HG02885 (cell line): ENCODE measurements at regions not wholly inside any gene's neighbourhood (a gene's known extent, or its start where the extent isn't known, plus 50 kb on each side); places are given as distances from the start of the nearest gene placed in this dataset.
"Not testable (repeated sequence)": the region's sequence is repeated elsewhere in the genome, so short reads cannot be mapped to it uniquely, and the experiment has no call there.

Experiments used
- ATAC-seq: cut with Tn5 transposase; IDR thresholded peaks from one replicate; pipeline ENCODE4 v1.9.1; 2021; ENCODE audit warnings: mild to moderate bottlenecking; ENCODE audit not compliant: unreplicated experiment, poor library complexity

DNA sequence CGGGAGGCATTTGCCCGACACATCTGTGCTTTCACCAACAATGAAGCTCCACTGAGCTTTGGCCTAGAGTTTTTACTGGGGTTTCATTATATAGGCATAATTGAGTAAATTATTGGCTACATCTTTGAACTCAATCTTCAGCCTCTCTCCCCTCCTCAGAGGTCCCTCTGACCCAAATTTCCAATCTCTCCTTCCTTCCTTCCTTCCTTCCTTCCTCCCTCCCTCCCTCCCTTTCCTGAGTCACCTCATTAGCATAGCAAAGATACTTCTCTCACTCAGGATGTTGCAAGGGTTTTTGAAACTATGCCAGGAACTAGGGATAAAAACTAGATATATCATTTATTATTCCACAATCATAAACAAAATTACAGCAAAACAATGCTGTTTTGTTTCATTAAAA, 202.8 kb upstream of the PRNP start:
- ATAC-seq = no peak

DNA sequence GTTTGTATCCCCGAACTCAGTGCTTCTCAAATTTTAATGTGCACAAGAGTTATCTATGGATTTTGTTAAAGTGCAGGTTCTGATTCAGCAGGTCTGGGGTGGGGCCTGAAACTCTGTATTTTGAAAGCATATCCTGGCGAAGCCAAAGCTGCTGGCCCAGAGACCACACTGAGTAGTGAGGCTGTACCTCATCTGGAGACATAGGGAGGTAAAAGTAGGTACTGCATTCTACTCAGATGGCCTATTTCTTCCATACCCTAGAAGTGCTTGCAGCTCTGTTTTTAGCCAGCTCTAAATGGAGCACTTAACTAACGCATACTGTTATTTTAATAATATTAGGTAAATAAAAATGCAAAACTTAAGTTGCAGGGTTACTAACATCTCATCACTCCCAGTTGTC, 206.2 kb upstream of the PRNP start:
- no peak for ATAC-seq

- ATAC-seq = no peak
These were observed 209.3 kb upstream of the PRNP start for GRCh38 chr20:4476903-4477500.

- no peak for ATAC-seq
These were observed 213.3 kb upstream of the PRNP start for GRCh38 chr20:4472906-4473305.

DNA sequence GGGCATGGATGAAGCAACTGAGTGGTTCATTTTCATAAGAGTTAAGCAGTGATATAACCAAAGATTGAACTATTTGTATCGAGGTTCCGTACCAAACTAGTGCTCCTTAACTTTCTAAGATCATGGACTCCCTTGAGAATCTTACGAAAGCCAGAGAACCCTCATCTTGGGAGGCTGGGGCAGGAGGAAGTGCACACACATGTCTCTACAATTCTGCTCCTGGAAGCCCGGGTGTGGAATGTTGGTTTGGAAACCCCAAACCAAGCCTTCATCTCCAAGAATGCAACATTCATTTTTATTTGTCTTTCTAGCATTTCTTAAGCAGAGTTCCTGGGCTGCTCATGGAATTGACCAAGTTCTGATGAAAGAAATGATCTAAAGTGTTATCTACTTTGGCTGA, 215.0 kb upstream of the PRNP start:
- no peak for ATAC-seq

DNA sequence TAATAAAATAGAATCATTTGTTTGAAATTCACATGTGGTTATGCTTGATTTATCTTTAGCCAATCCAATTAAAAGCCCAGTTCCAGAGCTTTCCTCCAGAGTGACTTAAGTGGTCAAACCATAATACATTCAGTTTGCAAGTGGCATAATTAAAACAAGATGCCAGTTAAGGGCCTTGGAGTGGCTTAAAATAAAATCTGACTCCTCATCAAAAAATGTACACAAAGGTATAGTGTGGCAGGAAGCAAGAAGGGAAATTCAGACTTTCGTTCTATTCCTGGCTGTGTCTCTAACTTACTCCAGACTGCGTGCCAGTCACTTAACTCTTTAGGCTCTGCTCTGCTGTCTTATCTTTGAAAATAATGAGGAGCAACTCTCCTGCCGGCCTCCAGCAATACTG, 215.9 kb upstream of the PRNP start:
- no peak for ATAC-seq

GRCh38 chr20:4469910-4470309, 216.3 kb upstream of the PRNP start:
- no peak for ATAC-seq

DNA sequence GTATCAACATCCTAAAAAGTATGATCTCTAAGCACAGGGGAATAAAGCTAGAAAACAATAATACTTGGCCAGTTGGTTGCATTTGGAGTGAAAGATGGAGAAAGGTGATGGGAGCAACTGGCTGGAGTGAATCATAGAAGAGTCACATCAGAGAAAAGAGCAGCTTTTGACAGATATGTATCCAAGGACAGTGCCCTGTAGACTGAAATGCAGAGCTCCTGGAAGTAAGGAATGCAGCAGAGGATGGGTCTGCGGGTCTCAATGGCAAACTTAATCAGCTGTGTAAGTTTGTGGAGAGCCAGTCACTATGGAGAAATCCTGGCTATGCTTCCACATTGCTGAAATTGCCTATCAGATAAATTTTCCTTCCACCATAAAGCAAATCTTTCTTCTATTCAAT, 218.1 kb upstream of the PRNP start:
- ATAC-seq = no peak

DNA sequence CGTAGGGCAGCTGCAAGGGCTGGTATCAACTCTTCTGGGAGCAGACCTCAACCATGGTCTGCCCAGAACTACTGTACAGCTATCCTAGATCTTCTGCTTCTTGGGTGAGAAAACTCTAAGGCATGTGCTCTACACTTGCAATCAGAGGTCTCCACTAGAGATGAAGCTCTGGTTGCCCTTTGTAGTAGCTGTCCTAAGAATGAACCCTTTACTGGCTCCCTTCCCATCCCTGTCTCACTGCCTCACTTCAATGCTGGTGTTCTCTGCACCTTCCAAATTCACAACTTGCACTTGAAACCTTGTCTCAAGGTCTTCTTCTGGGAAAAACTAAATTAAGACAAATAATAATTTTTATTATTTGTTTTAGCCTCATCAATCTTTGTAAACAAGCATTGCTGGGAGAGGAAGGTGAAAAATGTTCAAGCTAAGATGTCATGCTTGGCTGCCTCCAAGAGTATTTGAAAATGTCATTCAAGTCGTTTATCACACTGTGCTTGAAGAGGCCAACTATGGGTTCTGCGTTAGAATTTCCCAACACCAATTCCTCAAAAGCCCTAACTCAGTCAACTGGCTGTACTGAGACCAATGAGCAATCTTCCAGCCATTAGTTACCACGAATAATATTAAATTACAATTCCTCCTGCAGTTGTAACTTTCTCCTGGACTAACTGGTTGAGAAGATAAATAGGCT, 216.9 kb upstream of the ADRA1D start:
- no peak for ATAC-seq

GRCh38 chr20:4465212-4465611, 216.1 kb upstream of the ADRA1D start:
- no peak for ATAC-seq

DNA sequence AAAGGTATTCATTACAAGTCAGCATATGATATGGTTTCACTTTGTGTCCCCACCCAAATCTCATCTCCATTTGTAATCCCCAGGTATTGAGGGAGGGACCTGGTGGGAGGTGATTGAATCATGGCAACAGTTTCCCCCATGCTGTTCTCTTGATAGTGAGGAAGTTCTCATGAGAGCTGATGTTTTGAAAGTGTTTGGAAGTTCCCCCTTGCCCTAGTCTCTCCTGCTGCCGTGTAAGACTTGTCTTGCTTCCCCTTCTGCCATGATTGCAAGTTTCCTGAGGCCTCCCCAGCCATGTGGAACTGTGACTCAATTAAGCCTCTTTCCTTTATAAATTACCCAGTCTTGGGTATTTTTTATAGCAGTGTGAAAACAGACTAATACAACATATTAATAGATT, 213.7 kb upstream of the ADRA1D start:
- not testable (repeated sequence) for ATAC-seq

- ATAC-seq = no peak
These were observed 210.0 kb upstream of the ADRA1D start for GRCh38 chr20:4459081-4459480.

DNA sequence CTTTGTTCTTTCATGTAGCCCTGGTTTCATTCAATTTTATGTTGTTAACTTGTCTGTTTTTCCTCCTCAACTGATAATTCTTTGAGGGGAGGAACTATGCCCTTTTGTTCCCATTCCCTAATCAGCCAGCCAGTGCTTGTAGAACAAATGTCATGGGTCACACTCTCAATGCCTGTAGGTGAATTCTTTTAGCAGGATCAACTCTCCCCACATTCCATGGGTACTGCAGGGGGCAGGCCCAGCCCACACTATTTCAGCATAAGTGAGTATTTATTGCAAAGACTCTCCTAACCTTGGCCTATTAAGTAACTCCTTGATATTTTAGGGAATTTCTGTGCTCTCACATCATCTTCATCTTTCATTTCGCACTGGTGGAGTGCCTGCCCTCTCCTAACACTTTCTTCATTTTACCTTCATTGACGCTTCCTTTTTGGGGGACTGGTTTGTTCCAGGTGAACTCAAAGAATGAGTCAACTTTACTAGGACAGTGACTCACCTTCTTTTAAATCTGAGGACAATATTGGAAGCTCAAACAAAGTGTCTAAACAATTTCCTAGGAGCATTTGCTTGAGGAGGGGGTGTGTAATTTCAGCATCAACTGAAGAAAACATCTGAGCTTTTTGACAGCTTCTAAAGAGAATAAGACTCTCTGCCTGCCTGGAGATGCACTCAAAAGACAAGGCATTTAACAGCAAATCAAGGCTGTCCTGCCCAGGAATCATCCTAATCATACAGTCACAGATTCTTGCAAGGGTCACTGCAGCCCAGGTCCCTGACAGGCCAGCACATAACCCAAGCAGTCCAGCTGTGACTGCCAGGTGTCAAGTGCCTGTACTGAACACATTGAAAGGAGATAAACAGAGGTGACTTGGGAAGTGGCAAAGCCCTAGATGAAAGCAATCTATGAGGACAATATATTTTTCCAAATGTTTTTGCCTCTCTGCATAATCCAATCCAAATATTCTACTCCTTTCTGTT, 208.8 kb upstream of the ADRA1D start:
- ATAC-seq = no peak

DNA sequence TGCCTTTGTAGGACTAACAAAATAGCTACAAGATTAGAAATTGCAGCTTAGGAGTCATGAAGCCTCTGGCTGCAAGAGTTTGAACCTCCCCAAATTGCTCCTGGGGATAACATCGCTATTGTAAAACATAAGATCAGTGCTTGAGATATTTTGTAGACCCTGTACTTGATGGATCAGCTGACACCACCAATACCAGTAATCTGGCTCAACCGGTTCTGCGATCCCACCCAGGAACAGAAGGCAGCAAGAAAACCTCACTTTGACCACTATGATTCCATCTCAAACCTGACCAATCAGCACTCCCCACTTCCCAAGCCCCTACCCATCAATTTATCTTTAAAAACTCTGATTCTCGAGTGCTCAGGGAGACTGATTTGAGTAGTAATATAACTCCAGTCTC, 206.9 kb upstream of the ADRA1D start:
- no peak for ATAC-seq

- ATAC-seq = no peak
These were observed 206.2 kb upstream of the ADRA1D start for GRCh38 chr20:4455301-4455701.

DNA sequence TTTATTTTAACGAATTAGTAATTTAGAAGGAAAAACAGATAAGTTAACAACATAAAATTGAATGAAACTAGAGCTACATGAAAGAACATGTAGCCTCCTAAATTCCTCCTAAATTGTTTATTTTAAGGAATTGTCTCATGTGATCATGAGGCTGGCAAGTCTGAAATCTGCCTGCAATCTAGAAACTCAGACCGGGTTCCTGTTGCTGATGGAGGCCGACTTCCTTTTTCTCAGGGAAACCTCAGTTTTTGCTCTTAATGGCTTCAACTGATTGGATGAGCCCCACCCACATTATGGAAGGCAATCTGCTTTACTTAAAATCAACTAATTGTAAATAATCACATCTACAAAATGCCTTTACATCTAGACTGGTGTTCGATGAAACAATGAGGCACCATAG, 205.0 kb upstream of the ADRA1D start:
- no peak for ATAC-seq

GRCh38 chr20:4453359-4453758, 204.3 kb upstream of the ADRA1D start:
- ATAC-seq = no peak

- no peak for ATAC-seq
These were observed 202.5 kb upstream of the ADRA1D start for GRCh38 chr20:4451487-4452081.

DNA sequence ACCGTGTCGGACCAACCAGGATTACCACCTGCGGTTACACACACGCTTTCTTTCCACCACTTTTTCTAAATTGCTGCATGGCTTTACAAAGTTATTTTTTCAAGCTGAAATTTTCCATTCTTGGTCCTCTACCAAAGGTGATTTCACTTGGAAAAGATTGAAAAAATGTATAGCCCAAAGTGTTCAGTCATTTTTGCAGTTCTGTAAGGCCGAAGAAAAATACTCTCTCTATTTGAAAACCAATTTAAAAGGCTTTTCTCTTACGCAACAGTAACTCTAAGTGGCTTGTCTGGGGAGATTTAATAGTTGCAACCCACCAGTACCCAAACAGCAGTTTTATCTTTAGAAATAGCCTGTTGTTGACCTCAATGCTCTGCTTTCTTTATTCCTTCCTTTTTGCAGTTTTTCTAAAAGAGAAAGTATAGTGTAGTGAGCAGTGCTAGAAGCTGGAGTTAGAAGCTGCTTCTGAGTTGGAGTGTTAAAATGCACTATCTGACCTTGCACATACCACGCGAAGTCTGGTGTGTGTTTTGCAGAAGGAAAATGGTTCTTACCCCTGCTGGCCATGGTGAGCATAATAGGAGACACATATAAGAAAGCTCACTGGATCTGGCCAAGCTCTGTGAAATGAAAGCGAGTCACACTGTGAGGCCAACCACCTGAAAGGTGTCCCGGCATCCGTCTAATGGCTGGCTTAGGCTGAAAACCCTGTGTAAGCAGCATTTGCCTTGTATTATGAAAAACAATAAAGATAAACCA, 201.0 kb upstream of the ADRA1D start:
- ATAC-seq = no peak

GRCh38 chr20:4445784-4446183, 196.7 kb upstream of the ADRA1D start:
- ATAC-seq = no peak
